ENCODE measurements at regions not wholly inside any gene's neighbourhood (a gene's known extent, or its start where the extent isn't known, plus 50 kb on each side); places are given as distances from the start of the nearest gene placed in this dataset.

- H3K4me3 ChIP-seq (ENCODE audit: low read depth in 1 of 5, low read length in 5 of 5): no peak overlapping the region
- H3K4me1 ChIP-seq (ENCODE audit: control insufficient read depth in 5 of 5, insufficient read depth in 5 of 5, low read length in 5 of 5): no peaks in the 10 kb centered on the region
- H3K9me3 ChIP-seq (ENCODE audit: control insufficient read depth in 5 of 5, low read length in 5 of 5): no peaks in the 10 kb centered on the region
- H3K36me3 ChIP-seq (ENCODE audit: control insufficient read depth in 5 of 5, insufficient read depth in 5 of 5, low read length in 5 of 5): no peaks in the 10 kb centered on the region
- no peaks in the 10 kb centered on the region for H3K27me3 ChIP-seq (ENCODE audit: control insufficient read depth in 5 of 5, insufficient read depth in 4 of 5, low read length in 5 of 5)
- H3K9ac ChIP-seq (ENCODE audit: low read length in 5 of 5): no peak overlapping the region
- H3K27ac ChIP-seq (ENCODE audit: low read depth, low read length): no peak overlapping the region
Measured at GRCh38 chr2:35314049-35314448, 1041.5 kb upstream of the CRIM1 start.

DNA sequence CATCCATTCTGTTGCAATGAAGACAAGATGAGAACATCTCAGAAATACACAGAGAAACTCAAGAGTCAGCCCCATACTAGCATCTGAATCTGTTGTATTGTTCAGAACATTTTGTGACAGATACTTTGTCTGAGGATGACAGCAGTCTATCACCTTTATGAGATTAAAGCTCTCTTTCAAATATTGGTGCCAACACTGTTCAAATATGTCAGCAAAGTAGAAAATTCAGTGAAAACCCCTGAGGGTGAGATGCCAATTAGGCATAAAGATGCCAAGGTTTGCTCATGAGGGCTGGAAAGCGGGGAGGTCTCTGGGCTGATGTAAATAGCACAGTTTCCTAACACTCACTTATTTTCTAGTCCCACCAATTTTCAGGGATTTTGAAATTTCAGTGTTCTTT lies 1054.2 kb upstream of the CRIM1 start:
- no peak overlapping the region for H3K4me3 ChIP-seq (ENCODE audit: low read depth in 1 of 5, low read length in 5 of 5)
- H3K9me3 ChIP-seq (ENCODE audit: control insufficient read depth in 5 of 5, low read length in 5 of 5): no peaks in the 10 kb centered on the region
- H3K36me3 ChIP-seq (ENCODE audit: control insufficient read depth in 5 of 5, insufficient read depth in 5 of 5, low read length in 5 of 5): no peaks in the 10 kb centered on the region

GRCh38 chr2:35298493-35298892 lies 1057.1 kb upstream of the CRIM1 start:
- H3K27me3 ChIP-seq (ENCODE audit: control insufficient read depth in 5 of 5, insufficient read depth in 4 of 5, low read length in 5 of 5): no peaks in the 10 kb centered on the region
- H3K9ac ChIP-seq (ENCODE audit: low read length in 5 of 5): no peak overlapping the region
- no peak overlapping the region for H3K4me3 ChIP-seq (ENCODE audit: low read depth in 1 of 5, low read length in 5 of 5)
- no peaks in the 10 kb centered on the region for H3K4me1 ChIP-seq (ENCODE audit: control insufficient read depth in 5 of 5, insufficient read depth in 5 of 5, low read length in 5 of 5)
- no peaks in the 10 kb centered on the region for H3K36me3 ChIP-seq (ENCODE audit: control insufficient read depth in 5 of 5, insufficient read depth in 5 of 5, low read length in 5 of 5)
- no peak overlapping the region for H3K27ac ChIP-seq (ENCODE audit: low read depth, low read length)
- H3K9me3 ChIP-seq (ENCODE audit: control insufficient read depth in 5 of 5, low read length in 5 of 5): no peaks in the 10 kb centered on the region

More for the DNA sequence above, 1054.2 kb upstream of the CRIM1 start:
- Histone ChIP-seq H3K4me1 (ENCODE audit: control insufficient read depth in 5 of 5, insufficient read depth in 5 of 5, low read length in 5 of 5) (no peaks in the 10 kb centered on the region), H3K9ac (ENCODE audit: low read length in 5 of 5) (no peak overlapping the region), H3K27ac (ENCODE audit: low read depth, low read length) (no peak overlapping the region), H3K27me3 (ENCODE audit: control insufficient read depth in 5 of 5, insufficient read depth in 4 of 5, low read length in 5 of 5) (no peaks in the 10 kb centered on the region)

DNA sequence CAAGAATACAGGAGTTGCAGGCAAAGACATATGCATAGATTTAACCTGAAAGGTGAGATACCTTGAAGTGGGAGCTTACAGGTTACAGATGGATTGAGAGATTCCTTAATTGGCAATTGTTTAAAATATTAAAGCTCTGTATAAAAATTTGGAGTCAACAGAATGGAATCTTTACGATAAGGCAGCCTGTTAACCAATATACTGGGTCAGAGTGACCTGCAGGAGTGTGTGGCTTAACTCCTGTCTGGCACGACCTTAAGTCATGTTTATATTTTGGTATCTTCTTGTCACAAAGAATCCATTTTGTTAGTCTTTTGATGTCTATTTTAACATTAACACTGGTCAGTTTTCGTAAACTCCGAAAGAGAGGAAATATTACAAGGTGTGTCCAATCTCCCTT lies 1058.2 kb upstream of the CRIM1 start:
- Histone ChIP-seq H3K36me3 (ENCODE audit: control insufficient read depth in 5 of 5, insufficient read depth in 5 of 5, low read length in 5 of 5) (no peaks in the 10 kb centered on the region), H3K9ac (ENCODE audit: low read length in 5 of 5) (no peak overlapping the region), H3K27me3 (ENCODE audit: control insufficient read depth in 5 of 5, insufficient read depth in 4 of 5, low read length in 5 of 5) (no peaks in the 10 kb centered on the region), H3K4me1 (ENCODE audit: control insufficient read depth in 5 of 5, insufficient read depth in 5 of 5, low read length in 5 of 5) (no peaks in the 10 kb centered on the region), H3K27ac (ENCODE audit: low read depth, low read length) (no peak overlapping the region), H3K9me3 (ENCODE audit: control insufficient read depth in 5 of 5, low read length in 5 of 5) (no peaks in the 10 kb centered on the region), H3K4me3 (ENCODE audit: low read depth in 1 of 5, low read length in 5 of 5) (no peak overlapping the region)

DNA sequence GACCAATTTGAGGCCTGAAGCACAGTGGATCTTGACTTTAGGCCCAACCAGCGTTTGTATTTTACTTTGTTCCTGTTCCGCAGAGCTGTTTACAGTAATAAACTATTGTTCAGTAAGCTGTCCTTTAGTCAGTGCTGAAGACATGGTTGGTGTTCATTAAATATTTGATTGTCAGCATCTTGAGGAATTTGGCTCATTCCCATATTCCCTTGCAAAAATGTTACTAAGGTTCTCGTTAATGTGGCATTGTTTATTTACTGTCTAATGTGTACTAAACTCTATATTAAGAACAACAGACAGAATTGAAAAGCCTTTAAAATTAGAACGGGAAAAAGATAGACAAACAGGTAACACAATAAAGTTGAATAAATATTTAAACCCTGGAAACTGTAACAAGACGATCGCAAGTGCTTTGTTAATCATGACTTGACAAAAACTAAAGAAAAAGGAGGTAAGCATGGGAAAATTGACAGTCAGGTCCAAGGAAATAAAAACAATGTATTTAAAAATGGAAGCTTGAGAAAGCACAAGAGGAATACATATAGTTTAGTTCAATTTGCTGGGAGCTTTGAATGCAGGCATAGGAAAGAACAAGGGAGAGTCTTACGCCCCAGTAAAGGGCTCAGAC lies 1060.8 kb upstream of the CRIM1 start:
- H3K9me3 ChIP-seq (ENCODE audit: control insufficient read depth in 5 of 5, low read length in 5 of 5): peaks cover 0 to 3% (median 0%) of the 10 kb centered on the region in 5 donors
- H3K4me1 ChIP-seq (ENCODE audit: control insufficient read depth in 5 of 5, insufficient read depth in 5 of 5, low read length in 5 of 5): no peaks in the 10 kb centered on the region
- no peak overlapping the region for H3K4me3 ChIP-seq (ENCODE audit: low read depth in 1 of 5, low read length in 5 of 5)
- no peak overlapping the region for H3K9ac ChIP-seq (ENCODE audit: low read length in 5 of 5)
- no peaks in the 10 kb centered on the region for H3K27me3 ChIP-seq (ENCODE audit: control insufficient read depth in 5 of 5, insufficient read depth in 4 of 5, low read length in 5 of 5)
- no peaks in the 10 kb centered on the region for H3K36me3 ChIP-seq (ENCODE audit: control insufficient read depth in 5 of 5, insufficient read depth in 5 of 5, low read length in 5 of 5)
- H3K27ac ChIP-seq (ENCODE audit: low read depth, low read length): no peak overlapping the region

DNA sequence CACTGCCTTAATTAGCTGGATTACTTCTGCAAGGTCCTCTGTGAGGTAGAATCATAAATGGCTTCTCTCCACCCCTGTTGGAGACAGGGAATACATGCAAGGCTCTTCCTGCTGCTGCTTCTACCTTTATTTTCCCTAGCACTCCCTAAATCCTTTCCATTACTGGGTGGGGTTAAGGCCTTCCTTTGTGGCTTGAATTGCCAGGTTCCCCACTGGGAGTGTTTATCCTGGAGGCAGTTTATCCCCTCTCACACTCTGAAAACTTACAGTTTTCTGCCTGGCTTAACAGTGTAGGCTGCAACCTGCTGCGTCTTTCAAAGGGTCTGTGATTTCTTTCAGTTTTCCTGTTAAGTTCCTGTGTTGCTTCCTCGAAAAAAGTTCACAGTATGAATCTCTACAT lies 1062.3 kb upstream of the CRIM1 start:
- Histone ChIP-seq H3K27ac (ENCODE audit: low read depth, low read length) (no peak overlapping the region), H3K36me3 (ENCODE audit: control insufficient read depth in 5 of 5, insufficient read depth in 5 of 5, low read length in 5 of 5) (no peaks in the 10 kb centered on the region), H3K9me3 (ENCODE audit: control insufficient read depth in 5 of 5, low read length in 5 of 5) (peaks cover 0 to 3% (median 0%) of the 10 kb centered on the region in 5 donors), H3K4me1 (ENCODE audit: control insufficient read depth in 5 of 5, insufficient read depth in 5 of 5, low read length in 5 of 5) (no peaks in the 10 kb centered on the region), H3K4me3 (ENCODE audit: low read depth in 1 of 5, low read length in 5 of 5) (no peak overlapping the region), H3K9ac (ENCODE audit: low read length in 5 of 5) (no peak overlapping the region), H3K27me3 (ENCODE audit: control insufficient read depth in 5 of 5, insufficient read depth in 4 of 5, low read length in 5 of 5) (no peaks in the 10 kb centered on the region)

- H3K4me3 ChIP-seq (ENCODE audit: low read depth in 1 of 5, low read length in 5 of 5): no peak overlapping the region
- no peaks in the 10 kb centered on the region for H3K36me3 ChIP-seq (ENCODE audit: control insufficient read depth in 5 of 5, insufficient read depth in 5 of 5, low read length in 5 of 5)
- peaks cover 0 to 3% (median 2%) of the 10 kb centered on the region in 5 donors for H3K9me3 ChIP-seq (ENCODE audit: control insufficient read depth in 5 of 5, low read length in 5 of 5)
- H3K27me3 ChIP-seq (ENCODE audit: control insufficient read depth in 5 of 5, insufficient read depth in 4 of 5, low read length in 5 of 5): no peaks in the 10 kb centered on the region
- no peak overlapping the region for H3K27ac ChIP-seq (ENCODE audit: low read depth, low read length)
- no peaks in the 10 kb centered on the region for H3K4me1 ChIP-seq (ENCODE audit: control insufficient read depth in 5 of 5, insufficient read depth in 5 of 5, low read length in 5 of 5)
- H3K9ac ChIP-seq (ENCODE audit: low read length in 5 of 5): no peak overlapping the region
Measured at GRCh38 chr2:35292199-35292598, 1063.4 kb upstream of the CRIM1 start.

DNA sequence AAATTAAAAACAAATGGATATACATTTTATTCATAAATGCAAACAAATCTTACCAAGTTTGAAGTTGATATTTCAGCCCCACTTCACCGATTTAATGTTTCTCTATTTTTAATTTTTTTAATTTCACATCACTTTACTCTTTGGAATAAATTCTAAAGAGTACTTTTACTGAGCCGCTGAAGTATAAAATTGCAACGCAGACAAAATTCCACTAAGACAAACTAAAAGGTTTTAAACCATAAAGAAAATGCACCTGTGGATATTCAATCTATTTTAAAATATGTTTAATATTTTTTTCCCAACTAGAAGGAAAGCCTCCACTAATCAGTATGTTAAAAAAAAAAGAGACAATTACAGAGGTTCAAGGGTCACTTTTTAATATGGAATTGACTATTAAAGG lies 1073.9 kb upstream of the CRIM1 start:
- Histone ChIP-seq H3K9ac (ENCODE audit: low read length in 5 of 5) (no peak overlapping the region), H3K4me1 (ENCODE audit: control insufficient read depth in 5 of 5, insufficient read depth in 5 of 5, low read length in 5 of 5) (no peaks in the 10 kb centered on the region), H3K9me3 (ENCODE audit: control insufficient read depth in 5 of 5, low read length in 5 of 5) (no peaks in the 10 kb centered on the region), H3K36me3 (ENCODE audit: control insufficient read depth in 5 of 5, insufficient read depth in 5 of 5, low read length in 5 of 5) (no peaks in the 10 kb centered on the region), H3K4me3 (ENCODE audit: low read depth in 1 of 5, low read length in 5 of 5) (no peak overlapping the region), H3K27ac (ENCODE audit: low read depth, low read length) (no peak overlapping the region), H3K27me3 (ENCODE audit: control insufficient read depth in 5 of 5, insufficient read depth in 4 of 5, low read length in 5 of 5) (no peaks in the 10 kb centered on the region)

DNA sequence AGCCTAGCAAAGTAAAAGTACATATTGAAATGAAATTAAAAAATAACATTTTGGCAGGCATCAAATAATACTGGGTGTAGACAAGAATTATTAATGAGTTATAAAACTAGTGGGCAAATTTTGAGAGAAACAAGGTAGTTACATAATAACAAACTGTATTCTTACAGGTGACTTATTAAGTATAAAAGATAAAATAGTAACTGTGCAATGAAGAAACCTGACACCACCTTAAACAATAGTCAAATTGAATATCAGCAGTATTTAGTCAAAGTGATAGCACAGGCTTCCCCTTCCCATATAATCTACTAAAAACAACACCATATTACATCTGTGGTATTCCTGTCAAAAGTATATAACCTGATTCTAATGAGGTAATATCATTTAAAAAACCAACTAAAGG lies 1099.8 kb upstream of the CRIM1 start:
- no peak overlapping the region for H3K9ac ChIP-seq (ENCODE audit: low read length in 5 of 5)
- no peaks in the 10 kb centered on the region for H3K9me3 ChIP-seq (ENCODE audit: control insufficient read depth in 5 of 5, low read length in 5 of 5)
- H3K36me3 ChIP-seq (ENCODE audit: control insufficient read depth in 5 of 5, insufficient read depth in 5 of 5, low read length in 5 of 5): no peaks in the 10 kb centered on the region
- no peaks in the 10 kb centered on the region for H3K27me3 ChIP-seq (ENCODE audit: control insufficient read depth in 5 of 5, insufficient read depth in 4 of 5, low read length in 5 of 5)
- H3K4me1 ChIP-seq (ENCODE audit: control insufficient read depth in 5 of 5, insufficient read depth in 5 of 5, low read length in 5 of 5): no peaks in the 10 kb centered on the region
- no peak overlapping the region for H3K4me3 ChIP-seq (ENCODE audit: low read depth in 1 of 5, low read length in 5 of 5)
- no peak overlapping the region for H3K27ac ChIP-seq (ENCODE audit: low read depth, low read length)

DNA sequence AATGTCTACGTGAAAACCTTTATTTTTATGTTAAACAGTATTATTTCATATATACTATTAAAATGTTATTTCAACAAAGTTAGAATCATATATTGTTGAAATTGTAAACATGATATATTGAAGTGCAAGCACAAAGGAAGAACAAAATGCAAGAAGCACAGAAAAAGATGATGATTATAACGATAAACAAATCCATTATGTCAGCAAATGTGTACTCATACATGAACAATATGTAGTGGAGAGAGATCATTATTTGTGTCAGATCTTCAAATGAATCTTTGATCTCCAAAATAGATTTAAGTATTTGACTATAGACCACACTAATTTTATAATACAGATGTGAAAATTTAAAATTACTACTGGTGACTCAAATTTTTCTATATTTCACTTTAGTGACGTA lies 1104.4 kb upstream of the CRIM1 start:
- no peak overlapping the region for H3K4me3 ChIP-seq (ENCODE audit: low read depth in 1 of 5, low read length in 5 of 5)
- H3K9me3 ChIP-seq (ENCODE audit: control insufficient read depth in 5 of 5, low read length in 5 of 5): peaks cover 0 to 8% (median 0%) of the 10 kb centered on the region in 5 donors
- no peaks in the 10 kb centered on the region for H3K36me3 ChIP-seq (ENCODE audit: control insufficient read depth in 5 of 5, insufficient read depth in 5 of 5, low read length in 5 of 5)
- no peak overlapping the region for H3K27ac ChIP-seq (ENCODE audit: low read depth, low read length)
- no peak overlapping the region for H3K9ac ChIP-seq (ENCODE audit: low read length in 5 of 5)
- no peaks in the 10 kb centered on the region for H3K4me1 ChIP-seq (ENCODE audit: control insufficient read depth in 5 of 5, insufficient read depth in 5 of 5, low read length in 5 of 5)
- no peaks in the 10 kb centered on the region for H3K27me3 ChIP-seq (ENCODE audit: control insufficient read depth in 5 of 5, insufficient read depth in 4 of 5, low read length in 5 of 5)

DNA sequence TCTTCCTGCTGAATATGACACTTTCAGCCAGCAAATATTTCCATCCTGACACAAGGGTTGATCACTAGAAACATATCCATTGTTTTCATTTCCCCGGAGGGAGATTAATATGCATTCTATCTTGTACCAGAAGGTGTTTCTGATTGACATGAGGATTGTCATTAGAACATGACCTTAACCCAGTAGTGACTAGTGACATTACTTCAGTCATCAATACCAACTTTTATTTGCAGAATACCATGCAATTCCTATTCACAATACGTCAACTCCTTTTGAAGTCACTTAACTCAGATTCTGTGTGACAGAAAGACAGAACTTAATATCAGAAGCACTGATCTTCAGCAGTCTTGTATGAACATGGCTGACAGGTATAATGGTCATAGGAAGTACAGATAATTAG lies 1108.9 kb upstream of the CRIM1 start:
- Histone ChIP-seq H3K9me3 (ENCODE audit: control insufficient read depth in 5 of 5, low read length in 5 of 5) (peaks cover 0 to 8% (median 0%) of the 10 kb centered on the region in 5 donors), H3K4me1 (ENCODE audit: control insufficient read depth in 5 of 5, insufficient read depth in 5 of 5, low read length in 5 of 5) (no peaks in the 10 kb centered on the region), H3K27me3 (ENCODE audit: control insufficient read depth in 5 of 5, insufficient read depth in 4 of 5, low read length in 5 of 5) (no peaks in the 10 kb centered on the region)

More for the DNA sequence above, 1108.9 kb upstream of the CRIM1 start:
- Histone ChIP-seq H3K27ac (ENCODE audit: low read depth, low read length) (no peak overlapping the region), H3K9ac (ENCODE audit: low read length in 5 of 5) (no peak overlapping the region), H3K4me3 (ENCODE audit: low read depth in 1 of 5, low read length in 5 of 5) (no peak overlapping the region), H3K36me3 (ENCODE audit: control insufficient read depth in 5 of 5, insufficient read depth in 5 of 5, low read length in 5 of 5) (no peaks in the 10 kb centered on the region)

All from subcutaneous abdominal adipose tissue (tissue), 5 donors.